Activated CD4-positive, alpha-beta T cell treated with anti-CD3 and anti-CD28 coated beads for 4 hours (primary cell): ENCODE measurements at regions not wholly inside any gene's neighbourhood (a gene's known extent, or its start where the extent isn't known, plus 50 kb on each side); places are given as distances from the start of the nearest gene placed in this dataset.

Source experiments
- DNase-seq, 2 donors: peaks; one replicate each; pipeline ENCODE4 v3.0.0-alpha.2; 2020

DNA sequence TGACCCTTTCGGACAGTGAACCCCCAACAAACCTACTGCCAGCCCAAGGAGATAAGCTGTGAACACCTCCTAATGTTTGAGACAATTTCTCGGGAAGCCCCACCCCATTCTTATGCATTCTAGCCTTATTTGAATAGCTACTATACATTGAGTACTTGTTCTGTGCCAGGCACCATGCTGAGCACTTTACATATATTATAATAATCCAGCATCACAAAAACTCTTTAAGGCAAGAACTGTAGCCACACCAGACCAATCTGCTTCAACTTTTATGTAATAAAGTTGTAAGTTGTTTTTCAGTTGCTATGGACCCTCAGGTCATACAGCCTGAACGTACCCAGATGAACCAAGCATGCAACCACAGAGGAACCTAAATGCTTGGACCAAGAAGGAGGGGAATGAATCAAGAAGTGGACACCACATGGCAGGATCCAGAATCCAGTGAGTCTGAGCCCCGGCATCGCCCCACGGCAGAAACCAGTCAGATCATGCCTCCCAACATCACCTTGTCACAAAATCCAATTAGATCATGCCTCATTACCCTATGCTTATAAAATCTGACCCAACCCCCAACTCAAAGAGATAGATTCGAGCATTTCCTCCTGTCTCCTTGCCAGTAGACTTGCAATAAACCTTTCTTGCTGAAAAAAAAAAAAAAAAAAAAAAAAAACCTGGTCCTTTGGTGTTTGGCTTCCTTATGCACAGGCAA, 225.0 kb downstream of the QDPR start:
- no peak for DNase-seq

DNA sequence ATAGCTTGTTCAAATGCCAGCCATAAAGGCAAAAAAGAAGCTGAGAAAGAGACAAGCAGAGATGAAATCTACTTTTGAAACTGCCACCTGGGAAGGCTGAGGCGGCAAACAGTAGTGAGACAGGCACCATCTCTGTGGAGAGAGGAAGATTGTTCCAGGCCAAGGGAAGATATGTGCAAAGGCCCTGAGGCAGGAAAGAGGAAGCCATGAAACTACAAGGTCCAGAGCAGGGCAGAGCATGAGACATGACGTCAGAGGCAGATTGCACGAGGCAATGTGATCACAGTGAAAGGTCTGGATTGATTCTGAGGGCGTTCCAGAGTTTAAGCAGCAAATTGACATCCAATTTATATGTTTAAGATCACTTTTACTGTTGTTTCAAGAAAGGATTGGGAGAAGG, 226.1 kb downstream of the QDPR start:
- DNase-seq, result no peak

DNA sequence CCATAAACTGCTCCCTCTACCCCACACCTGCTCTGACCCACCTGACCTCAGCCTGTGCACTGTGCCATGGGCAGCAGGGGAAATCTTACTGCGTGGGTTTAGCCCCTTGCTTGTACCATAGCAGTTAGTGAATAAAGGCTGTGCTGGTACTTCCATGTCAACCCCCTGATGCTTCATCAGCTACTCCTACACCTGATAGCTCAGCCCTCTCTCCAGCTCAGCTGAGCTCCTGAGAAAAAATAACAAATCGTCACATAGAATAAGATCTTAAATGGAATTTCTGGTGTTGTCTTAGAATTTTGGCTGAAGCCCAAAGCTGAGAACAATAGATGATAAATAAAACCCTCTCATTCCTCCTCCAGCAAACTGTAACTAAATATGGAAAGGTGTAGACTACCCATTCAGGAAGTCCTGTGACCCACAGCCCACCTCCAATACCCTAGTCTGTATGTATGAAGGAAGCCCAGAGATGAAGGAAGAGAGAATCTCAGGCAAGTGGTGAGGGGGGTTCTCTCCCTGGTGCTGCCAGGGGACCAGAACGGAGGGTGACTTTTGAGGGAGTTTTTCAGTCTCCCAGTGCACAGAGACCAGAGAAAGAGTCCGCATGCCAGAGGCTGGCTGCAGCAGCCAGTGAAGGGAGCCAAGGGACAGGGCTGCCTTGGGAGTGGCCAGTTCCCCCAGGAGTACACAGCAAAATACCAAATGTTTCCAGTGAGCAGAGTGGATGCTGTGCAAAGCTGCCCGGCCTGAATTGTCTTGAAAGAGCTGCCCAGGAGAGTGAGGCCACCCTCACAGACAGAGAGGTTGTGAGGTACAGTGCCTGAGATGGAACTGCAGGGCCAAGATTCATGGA, 227.3 kb downstream of the QDPR start:
- DNase-seq, result no peak

DNA sequence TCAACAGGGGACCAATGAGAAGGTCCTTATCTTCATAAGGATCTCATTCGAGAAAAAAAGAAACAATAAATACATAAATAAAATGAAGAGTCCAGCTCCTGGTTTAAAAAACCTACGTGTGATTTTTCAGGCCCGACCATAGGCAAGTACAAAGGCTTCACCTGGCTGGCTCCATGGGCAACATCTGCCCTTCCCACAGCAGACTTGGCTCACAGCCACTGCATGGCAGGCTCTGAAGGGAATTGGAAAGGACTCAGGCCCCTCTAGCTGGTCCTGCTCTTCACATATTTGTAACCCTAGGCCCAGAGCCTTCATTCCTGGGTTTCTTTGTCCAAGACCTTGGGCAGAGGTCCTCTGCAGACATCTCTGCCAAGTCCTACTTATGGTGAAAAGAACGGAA, 228.1 kb downstream of the QDPR start:
- no peak for DNase-seq

DNA sequence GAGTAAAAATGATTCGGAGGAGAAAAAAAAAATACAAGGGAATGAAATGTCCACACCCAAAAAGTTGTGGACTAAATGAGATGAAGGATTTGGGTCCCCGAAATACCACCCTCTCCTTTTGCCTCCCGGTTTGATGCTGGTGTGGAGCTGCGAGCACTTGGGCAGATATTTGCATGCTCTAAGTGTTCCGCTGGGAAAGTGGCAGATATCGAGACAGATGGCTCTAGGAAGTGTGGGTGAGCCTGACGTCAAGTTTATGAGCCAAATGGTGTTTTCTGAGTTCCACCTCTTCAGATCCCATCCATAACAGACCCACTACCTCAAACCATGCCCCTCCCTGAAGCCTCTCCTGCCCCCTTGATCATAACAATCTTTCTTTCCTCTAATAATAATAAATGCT, 228.6 kb downstream of the QDPR start:
- no peak for DNase-seq

DNA sequence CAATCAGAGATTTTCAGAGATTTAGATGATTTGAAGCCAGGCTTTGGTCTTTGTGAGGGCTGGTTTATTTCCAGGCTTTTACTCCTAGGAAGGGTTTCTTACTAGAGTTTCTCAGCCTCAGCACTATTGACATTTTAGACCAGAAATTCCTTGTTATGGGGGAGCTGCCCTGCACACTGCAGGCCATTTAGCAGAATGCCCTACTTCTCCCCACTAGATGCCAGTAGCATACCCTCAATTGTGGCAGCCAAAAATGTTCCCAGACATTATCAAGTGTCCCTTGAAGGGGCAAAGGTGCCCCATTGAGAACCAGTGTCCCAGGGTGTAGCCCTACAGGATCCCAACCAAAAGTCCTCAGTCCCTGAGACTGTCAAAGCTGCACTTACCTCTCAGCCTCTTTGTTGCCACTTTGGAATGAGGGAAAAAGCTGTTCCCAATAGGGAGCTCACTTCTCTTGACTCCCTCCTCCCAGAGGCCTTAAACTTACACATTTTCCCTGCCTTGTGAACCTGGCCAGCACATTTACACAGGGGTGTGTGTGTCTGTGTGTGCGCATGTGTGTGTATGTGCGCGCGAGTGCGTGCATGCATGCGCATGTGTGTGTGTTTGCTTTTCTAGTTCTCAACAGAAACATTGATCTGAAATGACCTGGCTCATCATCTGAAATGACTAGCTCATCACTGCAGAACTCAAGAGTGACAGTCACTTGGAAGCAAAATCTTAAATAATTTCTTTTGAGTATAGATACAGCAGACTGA, 231.4 kb downstream of the QDPR start:
- DNase-seq, result peak in 1 of 2 donors; percentile 1

DNA sequence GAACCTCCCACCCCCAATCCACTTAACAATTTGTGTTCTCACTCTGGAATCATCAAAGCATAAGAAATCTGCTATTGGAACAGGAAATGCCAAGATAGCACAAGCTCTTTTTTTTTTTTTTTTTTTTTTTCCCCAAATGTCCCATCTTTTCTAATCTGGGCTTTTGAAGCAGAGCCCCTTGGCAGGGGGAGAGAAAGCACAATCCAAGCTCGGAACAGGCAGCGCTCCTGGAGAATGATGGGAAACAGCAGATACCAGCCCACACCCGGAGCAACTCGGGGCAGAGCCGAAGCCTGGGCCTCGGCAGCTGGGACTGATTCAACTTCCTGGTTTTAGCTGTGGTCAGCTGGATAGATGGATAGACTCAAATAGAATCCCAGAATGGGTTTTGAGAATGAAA, 235.1 kb downstream of the QDPR start:
- no peak for DNase-seq

DNA sequence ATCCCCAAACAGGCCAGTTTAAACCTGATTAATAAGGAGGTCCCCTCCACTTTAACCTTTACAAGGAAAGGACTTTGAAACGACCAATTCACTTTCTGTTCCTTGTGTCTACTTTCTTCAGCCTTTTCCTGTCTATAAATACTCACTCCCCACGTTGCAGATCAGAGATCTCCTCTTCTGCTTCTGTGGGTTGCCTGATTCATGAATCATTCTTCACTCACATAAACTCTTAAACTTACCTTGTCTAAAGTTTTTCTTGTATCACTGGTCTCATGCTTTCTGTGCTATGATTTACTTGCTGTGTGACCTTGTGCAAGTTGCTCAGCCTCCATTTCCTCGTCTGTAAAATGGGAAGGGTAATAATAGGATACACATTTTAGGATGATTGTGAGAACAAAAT, 236.1 kb downstream of the QDPR start:
- no peak for DNase-seq

DNA sequence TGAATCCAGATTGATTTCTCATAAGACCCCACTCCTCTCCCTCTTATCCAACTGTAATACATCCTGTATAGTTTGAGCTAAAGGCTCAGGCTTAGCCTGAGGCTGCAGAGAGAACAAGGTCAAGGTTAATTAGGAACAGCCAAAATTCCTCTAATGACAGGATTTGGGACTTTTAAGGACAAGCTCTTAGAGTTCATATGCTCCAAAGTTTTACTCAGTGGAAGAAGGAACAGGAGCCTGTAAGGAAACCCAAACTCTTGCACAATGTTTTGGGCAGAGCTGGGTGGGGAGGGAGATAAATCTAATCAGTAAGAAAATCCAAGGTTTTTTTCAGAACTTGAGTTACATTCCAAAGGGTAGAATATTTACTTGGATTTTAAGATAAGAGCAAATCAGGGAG, 238.8 kb downstream of the QDPR start:
- DNase-seq, result no peak

DNA sequence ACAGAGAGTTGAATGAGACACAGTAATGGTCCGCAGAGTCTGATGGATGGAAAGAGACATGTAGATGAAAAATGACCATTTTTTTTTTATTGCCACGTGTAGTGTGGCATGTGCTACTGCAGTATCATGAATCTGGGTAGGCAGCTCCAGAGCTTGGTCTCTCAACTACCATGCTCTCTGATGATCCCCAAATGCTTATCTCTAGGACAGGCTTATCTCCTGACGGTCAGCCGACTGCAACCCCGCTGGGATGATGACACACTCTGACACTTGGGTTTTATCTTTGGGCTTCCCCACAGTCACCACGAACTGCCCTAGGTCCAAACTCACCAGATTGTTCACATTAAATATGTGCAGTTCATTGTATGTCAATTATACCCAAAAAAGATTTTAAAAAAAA, 239.7 kb downstream of the QDPR start:
- no peak for DNase-seq

DNA sequence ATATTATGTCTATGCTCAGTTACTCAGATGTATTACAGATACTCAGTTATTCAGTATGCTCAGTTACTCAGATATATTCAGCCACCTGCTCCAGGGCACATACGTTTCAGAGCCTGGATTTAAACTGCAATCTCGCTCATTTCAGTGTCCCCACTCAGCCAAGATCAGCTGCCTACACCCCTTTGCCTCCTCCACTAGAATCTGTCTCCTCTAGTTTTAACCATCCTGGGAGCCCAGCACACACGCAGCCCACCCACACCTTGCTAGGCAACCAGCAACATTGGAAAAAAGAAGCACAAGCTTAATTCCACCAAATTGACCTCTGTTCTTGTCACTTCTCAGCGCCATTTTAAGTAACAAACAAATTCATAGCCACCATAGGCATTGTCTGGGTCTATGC, 246.2 kb downstream of the QDPR start:
- DNase-seq, result no peak

DNA sequence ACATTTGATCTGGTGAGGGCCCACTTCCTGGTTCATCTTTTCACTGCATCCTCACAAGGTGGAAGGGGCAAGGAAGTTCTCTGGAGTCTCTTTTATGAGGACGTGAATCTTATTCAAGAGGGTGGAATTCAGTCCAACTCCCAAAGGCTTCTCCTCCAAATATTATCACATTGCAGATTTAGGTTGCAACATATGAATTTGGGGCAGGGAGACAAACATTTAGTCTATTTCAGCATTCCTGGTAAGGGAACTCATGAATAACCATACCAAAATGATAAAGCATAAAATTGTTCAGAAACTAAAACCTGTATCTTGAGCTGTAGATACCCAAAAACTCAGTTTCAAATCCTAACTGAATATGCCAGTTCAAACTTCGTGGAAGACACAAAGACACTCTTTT, 246.8 kb downstream of the QDPR start:
- DNase-seq, result no peak

DNA sequence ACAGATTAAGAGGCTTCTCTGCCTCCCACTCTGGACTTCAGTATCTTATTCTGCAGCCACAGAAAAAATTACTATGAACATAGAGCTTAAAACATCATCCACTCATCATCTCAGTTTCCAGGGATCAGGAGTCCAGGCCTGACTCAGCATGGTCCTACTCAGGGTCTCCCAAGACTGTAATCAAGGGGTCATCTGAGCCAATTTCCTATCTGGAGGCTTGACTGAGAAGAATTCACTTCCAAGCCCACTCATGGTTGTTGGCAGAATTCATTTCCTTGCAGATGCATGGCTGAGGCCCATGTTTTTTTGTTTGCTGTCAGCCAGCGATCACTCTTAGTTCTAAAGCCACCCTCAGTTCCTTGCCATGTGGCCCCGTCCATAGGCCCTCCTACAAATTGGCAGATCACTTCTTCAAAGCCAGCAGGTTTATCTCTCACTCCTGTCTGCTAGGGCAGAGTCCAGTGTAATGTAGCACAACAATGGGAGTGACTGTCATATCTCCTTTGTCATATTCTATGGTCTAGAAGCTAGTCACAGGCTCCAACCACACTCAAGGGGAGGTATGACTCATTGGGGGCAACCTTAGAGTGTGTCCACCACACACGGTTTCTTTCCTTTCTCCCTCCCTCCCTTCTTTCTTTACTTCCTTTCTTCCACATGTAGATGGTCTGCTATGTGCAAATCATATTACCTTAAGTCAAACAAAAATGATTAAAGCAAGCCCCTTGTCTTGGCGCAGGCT, 251.6 kb downstream of the QDPR start:
- no peak for DNase-seq

DNA sequence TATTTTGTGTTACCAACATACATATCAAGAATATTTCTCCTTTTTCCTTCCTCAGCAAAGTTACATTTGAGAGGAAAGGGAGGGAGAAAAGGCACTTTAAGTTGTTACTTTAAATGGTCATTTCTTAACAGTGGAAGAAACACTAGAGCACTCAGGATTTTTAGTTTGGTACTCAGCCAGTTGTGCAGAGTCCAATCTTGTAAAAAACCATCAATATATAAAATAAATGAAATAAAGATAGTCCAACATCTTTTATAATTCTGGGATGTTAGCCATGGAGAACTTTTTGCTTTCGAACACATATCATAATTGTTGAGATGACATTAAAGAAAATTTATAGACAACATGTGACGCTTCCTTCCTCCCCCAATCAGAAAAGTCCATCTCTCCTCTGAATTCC, 253.8 kb downstream of the QDPR start:
- no peak for DNase-seq

DNA sequence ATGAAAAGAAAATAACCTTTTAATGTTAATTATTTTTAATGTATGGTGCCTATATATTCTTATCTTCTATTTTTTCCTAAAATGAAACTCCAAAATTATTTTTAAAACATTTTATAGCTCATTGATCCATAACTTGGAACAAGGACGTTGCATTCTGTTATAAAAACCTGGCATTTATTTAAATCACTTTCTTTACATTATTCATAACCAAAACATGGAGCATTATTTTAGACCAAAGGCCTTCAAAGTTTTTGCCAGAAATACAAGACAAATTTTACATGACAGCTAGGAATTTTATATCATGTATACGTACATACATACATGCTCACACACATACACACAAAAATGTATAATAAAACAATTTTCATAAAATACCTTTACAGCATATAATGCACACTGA, 259.8 kb downstream of the QDPR start:
- no peak for DNase-seq

DNA sequence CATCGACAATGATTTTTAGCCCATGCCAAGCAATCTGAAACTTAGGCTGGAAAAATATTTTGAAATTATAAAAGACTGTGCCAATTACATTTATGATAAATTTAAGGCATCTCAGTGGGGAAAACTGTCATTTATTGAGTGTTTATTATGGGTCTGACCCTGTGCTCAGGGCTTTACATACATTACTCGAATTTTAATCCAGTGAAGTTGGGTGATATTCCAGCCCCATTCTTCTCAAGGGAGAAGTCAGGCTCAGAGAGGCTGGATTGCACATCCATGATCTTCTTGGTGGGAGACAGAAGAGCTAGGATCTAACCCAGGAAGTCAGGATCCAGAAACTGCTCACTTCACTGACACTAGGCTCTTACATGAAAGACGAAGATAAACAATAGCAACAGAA, 260.8 kb downstream of the QDPR start:
- DNase-seq, result no peak

DNA sequence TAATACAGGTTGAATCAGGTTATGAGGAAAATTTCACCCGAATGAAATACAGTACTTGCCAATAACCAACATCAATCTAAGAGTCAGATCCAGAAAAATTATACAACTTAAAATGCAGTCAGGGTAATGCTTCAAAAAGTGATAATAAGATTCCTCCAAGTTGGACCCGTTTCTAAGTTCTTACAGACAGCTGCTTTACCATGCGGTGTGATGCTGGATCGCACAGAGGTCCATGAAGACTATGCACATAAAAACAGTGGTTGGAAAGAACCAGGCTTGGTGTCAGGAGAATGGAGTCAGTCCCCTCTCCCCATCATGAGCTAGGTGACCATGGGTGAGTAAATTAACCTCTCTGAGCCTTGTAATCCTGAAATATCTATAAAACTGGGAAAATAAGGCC, 261.3 kb downstream of the QDPR start:
- DNase-seq, result no peak

DNA sequence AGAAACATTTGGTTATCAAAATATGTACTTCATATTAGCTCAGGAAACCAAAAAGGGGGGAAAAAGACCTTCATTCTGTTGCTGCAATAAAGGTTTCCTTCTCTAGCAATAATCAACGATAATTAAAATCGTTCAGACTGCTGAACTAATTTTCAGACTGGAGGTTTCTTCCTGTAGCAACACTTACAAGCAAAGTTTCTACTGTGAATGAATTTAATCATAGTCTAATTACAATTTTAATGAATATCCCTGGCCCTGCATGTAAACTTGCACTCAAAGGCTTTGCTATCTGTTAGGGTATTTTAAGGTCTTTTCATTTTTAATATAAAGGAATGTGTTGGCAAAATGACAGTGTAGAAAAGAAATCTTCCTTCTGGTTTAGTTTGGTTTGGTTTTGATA, 265.2 kb downstream of the QDPR start:
- no peak for DNase-seq

DNA sequence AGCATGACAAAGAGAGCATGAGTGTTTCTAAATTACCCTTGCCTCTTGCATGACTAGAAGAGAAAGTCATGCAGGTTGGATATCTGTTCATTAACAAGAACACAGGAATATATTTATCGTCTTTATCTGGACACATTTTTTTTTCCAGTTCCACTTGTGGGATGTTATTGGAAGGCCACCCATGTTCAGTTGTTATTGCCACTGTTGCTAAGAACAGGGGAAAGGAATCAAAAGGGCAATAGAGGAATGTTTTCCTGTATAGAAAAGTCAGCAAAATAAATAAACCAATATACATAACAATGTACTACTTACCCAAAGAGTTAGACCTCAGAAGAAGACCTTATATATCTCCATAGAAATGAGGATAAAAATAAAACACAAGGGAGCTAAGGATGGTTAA, 270.1 kb downstream of the QDPR start:
- no peak for DNase-seq

DNA sequence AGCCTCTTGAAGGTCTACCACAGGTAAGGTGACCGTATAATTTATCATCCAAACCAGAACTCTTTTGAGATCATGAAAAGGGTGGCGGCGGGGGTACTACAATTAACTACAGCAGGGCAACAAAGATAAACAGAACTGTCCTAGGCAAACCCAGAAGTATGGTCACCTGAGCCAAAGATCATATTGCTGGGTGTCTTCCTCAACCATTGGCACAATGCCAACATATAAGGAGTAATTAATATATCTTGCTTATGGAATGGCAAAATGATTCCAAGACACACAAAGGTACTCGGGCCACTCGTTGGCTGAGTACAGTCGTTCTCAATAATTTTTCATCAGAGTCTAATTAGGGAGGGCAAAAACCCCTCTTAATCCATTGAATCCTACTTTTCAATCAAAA, 273.3 kb downstream of the QDPR start:
- DNase-seq, result no peak

DNA sequence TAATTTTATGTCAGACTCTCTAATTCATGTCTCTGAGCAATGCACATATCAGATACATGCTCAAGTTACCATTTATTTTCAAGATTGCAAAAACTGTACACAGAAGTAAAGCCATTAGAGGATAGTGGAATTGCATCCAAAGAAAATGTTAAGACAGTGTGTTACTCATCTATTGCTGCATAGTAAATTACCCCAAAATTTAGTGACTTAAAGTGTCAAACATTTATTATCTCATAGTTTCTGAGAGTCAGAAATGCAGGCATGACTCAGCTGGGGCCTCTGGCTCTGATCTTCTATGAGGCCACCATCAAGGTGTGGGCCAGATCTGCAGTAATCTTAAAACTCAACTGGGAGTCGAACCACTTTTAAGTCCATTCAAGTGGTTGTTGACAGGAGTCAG, 275.2 kb downstream of the QDPR start:
- DNase-seq, result no peak

DNA sequence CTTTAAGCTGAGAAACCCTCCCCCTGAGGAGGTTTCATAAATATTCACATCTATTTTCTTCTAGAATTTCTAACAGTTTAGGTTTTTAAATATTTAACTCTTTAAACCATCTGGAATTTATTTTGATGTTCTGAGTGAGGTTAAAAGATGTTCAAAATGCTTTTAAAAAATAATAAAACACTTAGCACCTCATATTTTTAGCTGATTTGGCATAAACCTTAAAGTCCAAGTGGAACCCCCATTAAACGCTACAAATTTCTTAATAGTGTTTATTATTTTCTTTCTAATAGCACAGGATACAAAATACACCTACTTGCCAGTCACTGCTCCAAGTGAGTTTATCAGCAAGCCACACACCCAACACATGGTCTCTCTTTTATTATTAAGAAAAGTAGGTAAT, 277.2 kb downstream of the QDPR start:
- DNase-seq, result no peak

DNA sequence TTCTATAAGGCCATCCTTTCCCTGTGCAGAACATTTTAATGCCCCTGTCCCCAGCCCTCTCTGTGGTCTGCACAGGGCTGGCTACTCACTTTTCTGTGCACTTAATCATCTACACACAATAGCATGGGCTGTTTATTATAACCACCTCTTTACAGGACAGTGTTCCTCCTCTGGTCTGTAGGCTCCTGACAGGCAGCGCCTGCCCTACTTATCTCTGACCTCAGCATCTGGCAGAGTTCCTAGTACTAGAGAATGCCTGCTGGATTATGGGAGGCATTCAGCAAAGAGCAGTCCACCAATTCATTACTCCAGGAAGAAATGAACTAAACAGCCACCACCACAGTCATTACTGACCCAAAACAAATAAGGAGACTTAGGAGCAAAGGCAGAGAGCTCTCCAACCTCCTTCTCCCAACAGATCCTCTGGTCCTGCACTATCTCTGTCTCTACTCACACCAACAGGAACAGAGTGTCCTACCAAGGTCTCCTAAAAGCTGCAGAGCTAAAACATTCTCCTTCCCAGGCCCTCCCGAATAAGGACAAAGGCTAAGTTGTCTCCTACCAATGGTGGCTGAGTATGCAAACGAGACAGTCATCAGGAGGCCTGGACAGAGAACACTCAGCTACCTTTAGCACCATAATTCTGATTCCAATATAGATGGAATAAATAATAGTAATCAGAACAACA, 279.2 kb downstream of the QDPR start:
- no peak for DNase-seq
